Thymus (tissue), 11 donors: ENCODE measurements at regions not wholly inside any gene's neighbourhood (a gene's known extent, or its start where the extent isn't known, plus 50 kb on each side); places are given as distances from the start of the nearest gene placed in this dataset.

ENCODE experiments used
- DNase-seq, 9 donors: peaks; one replicate each; pipeline ENCODE4 v3.0.0-alpha.2; 2013; ENCODE audit warnings: low spot score in 9 of 9, low read depth in 6 of 9, missing footprints in 1 of 9
- H3K27ac ChIP-seq, 2 donors: one replicate each; pipeline ENCODE4 v1.5.1; 2013; ENCODE audit warnings: control low read depth in 1 of 2, low read depth in 1 of 2, low read length in 1 of 2, mild to moderate bottlenecking in 1 of 2, moderate library complexity in 1 of 2
- H3K27me3 ChIP-seq, 2 donors: one replicate each; pipeline ENCODE4 v1.5.1; 2013; ENCODE audit warnings: low read length in 1 of 2; ENCODE audit not compliant: control insufficient read depth in 2 of 2, insufficient read depth in 1 of 2
- H3K36me3 ChIP-seq, 2 donors: one replicate each; pipeline ENCODE4 v1.5.1; 2013; ENCODE audit warnings: low read length in 1 of 2, mild to moderate bottlenecking in 1 of 2, moderate library complexity in 1 of 2; ENCODE audit not compliant: control insufficient read depth in 2 of 2, insufficient read depth in 2 of 2
- H3K4me1 ChIP-seq, 2 donors: one replicate each; pipeline ENCODE4 v1.5.1; 2013; ENCODE audit warnings: low read length in 2 of 2; ENCODE audit not compliant: control insufficient read depth in 2 of 2, insufficient read depth in 2 of 2
- H3K4me3 ChIP-seq, 2 donors: one replicate each; pipeline ENCODE4 v1.5.1; 2013; ENCODE audit warnings: low read length in 2 of 2, control low read depth in 1 of 2, mild to moderate bottlenecking in 1 of 2
- H3K9me3 ChIP-seq, 2 donors: one replicate each; pipeline ENCODE4 v1.5.1; 2013; ENCODE audit warnings: low read length in 1 of 2, mild to moderate bottlenecking in 1 of 2; ENCODE audit not compliant: control insufficient read depth in 2 of 2, insufficient read depth in 1 of 2
- WGBS: extraction: QIAGEN DNeasy Blood & Tissue Kit; methylation state at CpG from one replicate; pipeline ENCODE4 v1.1.7; 2013; 5-methylcytosine and 5-hydroxymethylcytosine counted together
- donor health status: healthy.

DNA sequence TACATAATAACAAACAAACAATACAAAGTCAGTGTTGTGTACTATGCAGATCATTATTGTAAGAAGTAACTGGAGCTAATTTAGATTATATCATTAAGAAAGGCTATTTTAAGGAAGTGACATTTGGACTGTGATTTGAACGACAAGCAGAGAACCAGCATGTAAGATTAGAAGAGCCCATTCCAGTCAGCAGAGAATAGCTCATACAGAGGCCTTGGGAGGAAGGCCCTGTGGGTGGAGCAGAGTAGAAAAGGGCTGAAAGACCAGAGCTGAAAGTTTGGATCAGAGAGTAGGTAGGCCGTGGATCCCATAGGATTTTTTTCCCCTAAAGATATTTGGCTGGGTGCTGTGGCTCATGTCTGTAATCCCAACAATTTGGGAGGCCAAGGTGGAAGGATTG lies 190.1 kb downstream of the OMA1 start:
- Histone ChIP-seq H3K27me3 (no peaks in the 10 kb centered on the region), H3K9me3 (no peaks in the 10 kb centered on the region), H3K4me3 (no peak overlapping the region), H3K36me3 (no peaks in the 10 kb centered on the region), H3K4me1 (no peaks in the 10 kb centered on the region), H3K27ac (no peak overlapping the region)
- no peak for DNase-seq
- 78% methylated on average over 2 of the region's 2 CpGs for WGBS

DNA sequence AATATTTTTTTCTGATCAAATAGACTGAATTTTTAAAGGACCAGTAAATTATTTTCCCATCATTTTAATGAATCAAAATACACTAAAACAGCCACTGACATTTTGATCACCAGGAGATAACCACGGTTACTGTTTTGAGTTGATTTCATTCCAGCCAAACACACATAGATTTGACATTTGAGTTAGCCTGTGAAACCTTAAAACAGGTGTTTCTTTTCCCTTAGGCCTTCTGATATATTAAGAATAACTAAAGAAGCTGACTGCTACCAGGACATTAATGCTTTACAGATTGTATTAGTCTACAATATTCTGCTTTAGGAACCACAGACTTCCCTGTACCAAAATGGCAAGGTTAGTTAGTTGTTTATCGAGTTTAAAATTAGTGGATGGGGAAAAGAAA lies 193.4 kb downstream of the OMA1 start:
- Histone ChIP-seq H3K27me3 (no peaks in the 10 kb centered on the region), H3K9me3 (no peaks in the 10 kb centered on the region), H3K4me3 (no peak overlapping the region), H3K27ac (no peak overlapping the region), H3K4me1 (no peaks in the 10 kb centered on the region), H3K36me3 (no peaks in the 10 kb centered on the region)
- WGBS: 95% methylated on average over 2 of the region's 2 CpGs
- DNase-seq: no peak

DNA sequence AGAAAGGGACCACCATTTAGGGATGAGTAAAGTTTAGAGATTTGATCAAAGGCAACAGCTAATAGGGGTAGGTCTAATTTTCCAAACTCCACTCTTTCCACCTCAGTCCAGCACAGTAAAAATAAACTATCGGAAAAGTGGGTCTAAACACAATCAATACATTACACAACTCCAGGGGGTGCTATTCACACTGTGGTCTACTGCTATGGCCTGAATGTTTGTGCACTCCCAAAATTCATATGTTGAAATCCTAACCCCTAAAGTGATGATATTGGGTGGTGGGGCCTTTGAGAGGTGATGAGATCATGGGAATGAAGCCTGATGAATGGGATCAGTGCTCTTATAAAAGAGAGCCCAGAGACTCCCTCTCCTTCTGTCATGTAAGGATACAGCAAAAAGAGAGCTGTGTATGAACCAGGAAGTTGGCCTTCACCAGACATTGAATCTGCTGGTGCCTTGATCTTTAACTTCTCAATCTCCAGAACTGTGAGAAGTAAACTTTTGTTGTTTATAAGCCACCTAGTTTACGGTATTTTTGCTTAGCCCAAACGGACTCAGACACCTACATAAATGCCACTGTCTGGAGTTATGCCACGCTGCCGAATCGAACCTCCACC lies 193.9 kb downstream of the OMA1 start:
- DNase-seq: no peak
- Histone ChIP-seq H3K27ac (no peak overlapping the region), H3K4me1 (no peaks in the 10 kb centered on the region), H3K9me3 (no peaks in the 10 kb centered on the region), H3K27me3 (no peaks in the 10 kb centered on the region), H3K4me3 (no peak overlapping the region), H3K36me3 (no peaks in the 10 kb centered on the region)
- whole genome bisulfite sequencing: 97% methylated on average over 6 of the region's 6 CpGs

DNA sequence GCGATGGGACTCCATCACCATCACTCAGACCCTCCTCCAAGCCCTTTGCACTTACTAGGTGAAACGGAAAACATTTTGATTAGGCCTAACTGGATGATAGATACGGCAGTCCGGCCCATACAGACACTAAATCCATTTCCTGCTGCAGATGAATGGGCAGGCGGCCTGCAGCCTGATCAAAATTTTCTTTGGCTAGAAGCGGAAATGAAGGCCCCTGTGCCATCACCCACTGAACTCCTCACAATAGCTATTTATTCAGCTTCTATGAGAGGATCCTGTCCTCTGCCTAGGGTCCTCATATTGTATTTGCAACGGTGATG lies 200.5 kb downstream of the OMA1 start:
- Histone ChIP-seq H3K4me3 (no peak overlapping the region), H3K4me1 (no peaks in the 10 kb centered on the region), H3K36me3 (no peaks in the 10 kb centered on the region), H3K27me3 (no peaks in the 10 kb centered on the region), H3K9me3 (no peaks in the 10 kb centered on the region), H3K27ac (no peak overlapping the region)
- DNase-seq: no peak
- 92% methylated on average over 7 of the region's 7 CpGs for WGBS

DNA sequence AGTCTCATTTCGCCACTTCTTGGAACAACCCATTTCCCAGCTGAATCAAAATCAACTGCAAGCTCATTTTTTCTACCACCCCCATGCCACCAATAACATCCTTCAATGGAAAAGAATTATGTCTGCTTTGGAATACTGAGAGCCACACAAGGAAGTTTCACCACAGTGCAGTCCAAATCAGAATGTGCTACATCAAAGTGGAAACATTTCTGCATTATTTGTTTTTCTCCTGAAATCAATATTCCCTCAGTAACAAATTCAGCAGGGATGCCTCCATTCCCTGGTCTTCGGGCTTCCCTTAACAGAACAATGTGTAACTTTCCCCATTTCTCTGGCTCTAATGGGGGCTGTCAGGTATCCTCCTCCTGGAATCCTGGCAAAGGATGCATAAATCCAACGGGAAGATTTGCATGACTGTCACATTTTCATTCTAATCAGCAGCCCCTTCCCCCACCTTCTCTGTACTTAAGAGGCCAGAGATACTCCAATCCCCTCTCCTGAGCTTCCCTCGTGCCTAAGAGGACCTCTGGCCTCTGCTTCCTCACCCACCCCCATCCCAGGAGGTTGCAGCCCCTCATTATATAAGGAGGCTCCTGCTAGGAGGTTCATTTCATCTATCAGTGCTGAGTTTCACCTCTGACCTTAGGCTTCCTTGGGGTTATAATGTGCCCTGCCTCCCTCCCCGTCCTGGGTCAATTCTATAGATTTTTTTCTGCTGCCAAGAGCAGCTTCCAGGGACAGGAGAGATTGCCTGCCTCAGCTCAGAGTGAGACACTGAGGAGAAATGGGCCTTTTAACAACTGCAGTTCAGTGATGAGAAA lies 201.1 kb downstream of the OMA1 start:
- 77% methylated on average over 5 of the region's 5 CpGs for WGBS

DNA sequence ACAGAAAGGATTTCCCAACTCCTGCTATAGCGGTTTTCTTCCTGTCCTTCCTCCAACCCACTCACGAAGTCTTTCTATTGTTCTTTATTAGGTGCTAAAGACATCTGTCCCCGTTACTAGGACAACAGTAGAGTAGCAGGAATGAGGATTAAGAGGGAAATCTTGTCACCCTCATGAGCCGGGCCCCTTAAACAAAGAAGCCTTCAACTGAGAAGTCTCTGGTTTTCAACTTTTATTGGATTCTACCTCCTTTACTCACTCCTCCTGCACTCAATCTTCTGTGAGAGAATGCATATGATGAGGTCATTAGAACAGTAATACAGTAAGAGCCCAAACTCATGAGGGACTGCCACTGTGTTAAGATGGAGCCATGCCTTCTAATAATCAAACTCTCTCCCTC lies 206.3 kb downstream of the OMA1 start:
- H3K4me3 ChIP-seq: no peak overlapping the region
- no peaks in the 10 kb centered on the region for H3K9me3 ChIP-seq
- DNase-seq: no peak

More for the DNA sequence above, 201.1 kb downstream of the OMA1 start:
- Histone ChIP-seq H3K27me3 (no peaks in the 10 kb centered on the region), H3K4me3 (no peak overlapping the region), H3K9me3 (no peaks in the 10 kb centered on the region), H3K27ac (no peak overlapping the region), H3K36me3 (no peaks in the 10 kb centered on the region), H3K4me1 (no peaks in the 10 kb centered on the region)
- no peak for DNase-seq

DNA sequence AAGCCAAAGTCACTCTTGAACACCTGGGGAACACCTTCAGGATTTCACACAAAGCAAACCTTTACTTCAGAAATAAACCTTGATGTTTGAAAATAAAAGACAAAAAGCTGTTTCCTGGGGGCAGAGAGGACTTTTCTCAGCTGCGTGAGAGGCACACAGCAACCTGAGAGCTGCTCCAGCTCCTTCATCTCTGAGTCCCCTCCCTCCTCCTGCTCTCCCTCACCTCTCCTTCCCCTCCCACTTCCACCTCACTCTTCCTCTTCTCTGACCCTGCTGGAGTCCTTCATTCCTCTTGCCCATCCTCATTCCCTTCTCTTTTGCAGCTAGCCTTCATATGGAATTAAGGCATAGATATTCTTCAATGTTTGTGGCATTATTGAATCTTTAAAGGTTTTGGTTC lies 208.4 kb downstream of the OMA1 start:
- no peak overlapping the region for H3K27ac ChIP-seq
- peaks cover 0 to 3% of the 10 kb centered on the region in 2 donors for H3K4me1 ChIP-seq
- no peaks in the 10 kb centered on the region for H3K36me3 ChIP-seq
- H3K9me3 ChIP-seq: no peaks in the 10 kb centered on the region
- H3K27me3 ChIP-seq: no peaks in the 10 kb centered on the region
- DNase-seq: peak in 6 of 9 donors; percentile 9 to 51 (median 40)
- 30% methylated on average over 1 of the region's 1 CpG for WGBS
- H3K4me3 ChIP-seq: no peak overlapping the region

More for the DNA sequence above, 206.3 kb downstream of the OMA1 start:
- Histone ChIP-seq H3K27me3 (no peaks in the 10 kb centered on the region), H3K27ac (no peak overlapping the region), H3K4me1 (peaks cover 0 to 3% of the 10 kb centered on the region in 2 donors), H3K36me3 (no peaks in the 10 kb centered on the region)
- 71% methylated on average over 4 of the region's 4 CpGs for WGBS

DNA sequence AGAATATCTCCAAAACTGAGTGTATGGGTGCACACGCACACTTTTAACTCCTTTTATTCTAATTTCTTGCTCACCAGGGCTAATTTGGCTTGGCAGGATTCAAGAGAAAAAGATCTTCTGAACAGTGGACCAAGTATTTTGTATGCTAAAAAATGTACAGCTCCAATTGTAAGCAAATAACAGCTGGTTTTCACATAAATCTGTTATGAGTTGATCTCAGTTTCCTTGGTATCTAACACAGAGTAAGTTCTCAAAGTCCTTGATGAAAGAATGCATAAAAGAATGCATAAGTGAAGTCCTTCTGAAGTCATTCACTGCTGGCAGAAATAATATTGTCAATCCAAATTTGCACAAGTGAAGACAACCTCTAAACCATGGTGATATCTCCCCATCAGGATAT lies 213.0 kb downstream of the OMA1 start:
- DNase-seq: no peak
- H3K36me3 ChIP-seq: no peaks in the 10 kb centered on the region
- no peaks in the 10 kb centered on the region for H3K9me3 ChIP-seq
- 98% methylated on average over 1 of the region's 1 CpG for WGBS
- peaks cover 0 to 3% of the 10 kb centered on the region in 2 donors for H3K4me1 ChIP-seq
- no peak overlapping the region for H3K27ac ChIP-seq
- no peak overlapping the region for H3K4me3 ChIP-seq
- no peaks in the 10 kb centered on the region for H3K27me3 ChIP-seq

DNA sequence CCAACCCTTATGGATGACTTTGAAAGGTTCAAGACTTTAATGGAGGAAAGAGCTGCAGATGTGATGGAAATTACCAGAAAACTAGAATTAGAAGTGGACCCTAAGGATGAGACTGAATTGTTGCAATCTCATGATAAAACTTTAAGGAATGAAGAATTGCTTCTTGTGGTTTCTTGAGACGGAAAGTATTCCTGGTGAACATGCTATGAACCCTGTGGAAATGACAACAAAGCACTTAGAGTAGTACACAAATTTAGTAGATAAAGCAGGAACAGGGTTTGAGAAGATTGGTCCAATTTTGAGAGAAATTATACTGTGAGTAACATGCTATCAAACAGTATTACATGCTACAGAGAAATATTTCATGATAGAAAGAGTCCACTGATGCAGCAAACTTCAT lies 215.4 kb downstream of the OMA1 start:
- no peak for DNase-seq
- Histone ChIP-seq H3K4me1 (peaks cover 0 to 2% of the 10 kb centered on the region in 2 donors), H3K27ac (no peak overlapping the region), H3K27me3 (no peaks in the 10 kb centered on the region), H3K4me3 (no peak overlapping the region), H3K36me3 (no peaks in the 10 kb centered on the region), H3K9me3 (no peaks in the 10 kb centered on the region)
- WGBS: 100% methylated on average over 1 of the region's 1 CpG
